ENCODE measurements at regions not wholly inside any gene's neighbourhood (a gene's known extent, or its start where the extent isn't known, plus 50 kb on each side); places are given as distances from the start of the nearest gene placed in this dataset.

- TF ChIP-seq CTCF (IDR thresholded peaks at IDR 0.05) (no peak), POLR2A (IDR thresholded peaks at IDR 0.05) (no peak)
These were observed 67.2 kb upstream of the POLG start for GRCh38 chr15:89401631-89402517.
